ENCODE measurements at regions not wholly inside any gene's neighbourhood (a gene's known extent, or its start where the extent isn't known, plus 50 kb on each side); places are given as distances from the start of the nearest gene placed in this dataset.
"Not testable (repeated sequence)": the region's sequence is repeated elsewhere in the genome, so short reads cannot be mapped to it uniquely, and the experiment has no call there.

DNA sequence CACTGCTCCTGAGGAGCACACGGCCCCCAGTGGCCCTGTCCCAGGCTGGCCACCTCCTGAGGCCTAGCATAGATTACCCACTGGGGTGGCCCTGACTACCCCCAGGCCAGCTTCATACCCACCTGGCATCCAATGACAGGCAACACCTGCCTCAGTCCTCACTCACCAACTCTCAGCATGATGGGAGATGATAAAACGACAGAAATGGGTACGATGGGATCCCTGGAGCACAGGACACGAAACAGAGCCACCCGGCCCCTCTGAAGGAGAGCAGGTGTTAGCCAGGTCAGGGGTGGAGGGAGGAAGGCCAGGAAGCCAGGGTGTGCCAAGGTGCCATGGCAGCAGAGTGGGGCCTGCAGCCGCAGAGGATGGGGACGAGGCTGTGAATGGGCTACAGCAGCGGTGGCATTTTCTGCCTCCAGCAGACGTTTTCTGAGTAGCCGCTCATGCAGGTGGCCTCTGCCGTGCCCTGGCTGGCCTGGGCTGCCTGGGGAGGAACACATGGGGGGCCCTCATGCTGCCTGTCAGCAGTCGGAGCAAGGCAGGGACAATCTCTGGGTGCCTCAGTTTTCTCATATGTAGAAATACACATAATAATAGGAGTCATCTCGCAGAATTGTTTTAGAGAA lies 50.2 kb upstream of the FGF3 start:
- no peak for DNase-seq

DNA sequence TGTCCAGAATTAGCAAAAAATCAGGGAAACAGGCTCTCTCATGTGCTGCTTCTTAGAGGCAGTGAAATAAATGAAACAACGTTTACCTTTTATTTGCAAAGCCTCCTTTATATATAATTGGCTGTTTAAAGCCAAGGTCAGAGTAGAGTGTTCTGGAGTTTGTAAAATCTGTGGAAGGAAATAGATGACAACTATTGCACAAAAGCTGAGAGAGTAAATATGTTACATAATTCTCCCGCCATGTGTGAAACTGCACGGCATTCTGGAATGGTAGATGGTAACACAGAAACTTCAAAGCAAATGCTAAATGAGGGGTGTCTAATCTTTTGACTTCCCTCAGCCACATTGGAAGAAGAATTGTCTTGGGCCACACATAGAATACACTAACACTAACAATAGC lies 51.5 kb upstream of the FGF3 start:
- no peak for DNase-seq

DNA sequence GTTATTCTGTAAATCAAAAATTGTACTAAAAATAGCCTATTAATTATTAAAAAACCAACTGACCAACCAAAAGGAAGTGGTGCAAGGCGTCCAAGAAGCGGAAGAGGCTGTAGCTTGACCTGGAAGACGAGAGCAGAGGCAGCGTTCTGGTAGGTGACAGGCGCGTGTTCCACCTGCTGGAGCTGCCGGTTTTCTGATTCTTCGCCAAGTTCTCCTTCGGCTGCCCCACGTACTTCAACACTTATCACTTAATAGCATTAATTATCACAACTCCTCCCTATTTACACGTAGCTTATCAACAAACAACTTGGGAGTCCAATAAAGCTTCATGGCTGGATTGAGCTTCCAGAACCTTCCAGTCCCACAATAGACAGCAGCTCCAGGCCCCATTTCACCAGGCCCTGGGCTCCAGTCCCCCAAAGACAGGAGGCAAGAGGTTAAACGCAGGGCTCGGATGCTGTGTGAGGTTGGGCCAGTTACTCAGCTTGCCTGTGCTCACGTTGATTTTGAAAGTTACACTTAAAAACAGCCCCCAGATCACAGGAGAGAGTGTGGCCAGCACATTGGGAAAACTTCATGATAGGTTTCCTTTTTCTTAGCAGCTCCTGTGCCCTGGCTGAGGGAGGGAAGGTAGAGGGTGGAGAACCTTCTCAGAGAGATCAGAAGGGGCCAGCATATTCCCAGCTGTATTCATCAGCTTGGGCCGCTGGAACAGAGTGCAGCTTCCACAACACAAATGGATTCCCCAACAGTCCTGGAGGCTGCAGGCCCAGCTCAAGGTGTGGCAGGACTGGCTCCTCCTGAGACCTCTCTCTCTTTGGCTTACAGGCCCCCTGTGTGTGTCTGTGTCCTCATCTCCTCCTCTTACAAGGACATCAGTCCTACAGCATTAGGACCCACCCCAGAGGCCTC lies 54.2 kb upstream of the FGF3 start:
- no peak for DNase-seq

DNA sequence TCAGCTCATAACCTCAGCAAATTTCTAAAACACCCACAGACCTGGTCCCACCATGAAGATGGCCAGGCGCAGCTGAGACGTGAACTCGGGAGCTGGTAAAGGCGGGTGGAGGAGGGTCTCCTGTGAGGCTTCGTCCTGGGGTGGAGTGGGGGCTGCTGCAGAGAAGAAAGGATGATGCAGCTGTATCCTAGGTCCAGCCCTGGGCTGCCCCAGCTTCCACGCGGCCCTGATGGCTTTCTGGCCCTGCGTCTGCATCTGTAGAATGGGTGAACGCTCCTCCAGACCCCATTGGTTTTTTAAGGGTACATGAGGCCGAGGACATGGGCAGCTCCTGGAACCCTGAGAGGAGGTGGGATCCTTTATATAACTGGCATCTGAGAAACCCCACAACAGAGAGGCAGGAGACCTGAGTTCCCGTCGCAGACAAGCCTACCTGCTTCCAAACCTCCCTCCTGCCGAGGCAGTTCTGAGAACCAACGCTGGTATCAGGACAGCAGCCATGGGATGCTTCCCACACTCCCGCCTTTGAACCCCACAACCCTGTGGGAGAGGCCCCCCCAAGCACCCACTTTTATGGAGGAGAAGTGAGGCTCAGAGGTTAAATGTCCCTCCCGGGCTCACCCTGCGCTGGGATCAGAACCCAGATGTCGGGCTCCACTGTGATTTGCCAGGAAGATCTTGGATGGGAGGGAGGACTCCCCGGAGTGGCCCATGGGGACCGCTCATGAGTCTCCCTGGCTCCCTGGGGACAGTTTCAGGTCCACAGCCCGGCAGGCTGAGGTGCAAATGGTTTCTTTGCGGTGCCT lies 55.2 kb upstream of the FGF3 start:
- DNase-seq: no peak

- DNase-seq: no peak
Measured at GRCh38 chr11:69874984-69875624, 55.9 kb upstream of the FGF3 start.

GRCh38 chr11:69876013-69876412 lies 56.8 kb upstream of the FGF3 start:
- no peak for DNase-seq

GRCh38 chr11:69877235-69877634 lies 58.0 kb upstream of the FGF3 start:
- no peak for DNase-seq

GRCh38 chr11:69877704-69878103 lies 58.5 kb upstream of the FGF3 start:
- DNase-seq: not testable (repeated sequence)

DNA sequence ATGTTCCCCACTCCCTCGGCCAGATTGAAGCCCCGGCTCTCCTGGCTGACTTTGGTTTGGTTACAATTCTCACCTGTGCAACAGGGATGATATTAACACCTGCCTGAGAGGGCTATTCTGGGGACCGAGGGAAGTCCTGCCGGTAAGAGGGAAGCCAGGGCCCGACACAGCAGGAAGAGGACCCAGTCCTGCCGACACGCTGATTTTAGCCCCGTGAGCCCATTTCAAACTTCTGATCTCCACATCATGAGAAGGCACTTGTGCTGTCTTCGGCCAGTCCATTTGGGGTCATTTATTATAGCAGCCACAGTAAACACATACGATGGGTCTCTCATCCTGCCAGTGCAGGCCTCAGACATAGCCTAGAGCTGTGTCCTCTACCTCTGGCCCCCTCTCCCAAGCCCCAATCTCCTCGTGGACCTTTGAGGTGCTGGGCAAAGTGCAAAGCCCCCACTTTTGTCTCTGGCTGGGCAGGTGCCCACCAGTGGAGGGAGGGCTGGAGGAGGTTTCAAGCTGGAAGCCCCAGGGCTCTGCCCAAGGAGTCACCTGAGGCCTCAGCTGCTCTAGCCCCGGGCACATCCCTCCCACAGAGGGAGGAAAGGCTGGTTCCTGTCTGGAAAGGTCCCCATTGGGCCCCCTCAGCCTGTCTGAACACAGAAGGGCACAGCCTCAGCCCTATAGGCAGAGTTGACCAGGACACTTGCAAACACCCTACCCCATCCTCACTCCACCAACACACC lies 59.1 kb upstream of the FGF3 start:
- DNase-seq: no peak

DNA sequence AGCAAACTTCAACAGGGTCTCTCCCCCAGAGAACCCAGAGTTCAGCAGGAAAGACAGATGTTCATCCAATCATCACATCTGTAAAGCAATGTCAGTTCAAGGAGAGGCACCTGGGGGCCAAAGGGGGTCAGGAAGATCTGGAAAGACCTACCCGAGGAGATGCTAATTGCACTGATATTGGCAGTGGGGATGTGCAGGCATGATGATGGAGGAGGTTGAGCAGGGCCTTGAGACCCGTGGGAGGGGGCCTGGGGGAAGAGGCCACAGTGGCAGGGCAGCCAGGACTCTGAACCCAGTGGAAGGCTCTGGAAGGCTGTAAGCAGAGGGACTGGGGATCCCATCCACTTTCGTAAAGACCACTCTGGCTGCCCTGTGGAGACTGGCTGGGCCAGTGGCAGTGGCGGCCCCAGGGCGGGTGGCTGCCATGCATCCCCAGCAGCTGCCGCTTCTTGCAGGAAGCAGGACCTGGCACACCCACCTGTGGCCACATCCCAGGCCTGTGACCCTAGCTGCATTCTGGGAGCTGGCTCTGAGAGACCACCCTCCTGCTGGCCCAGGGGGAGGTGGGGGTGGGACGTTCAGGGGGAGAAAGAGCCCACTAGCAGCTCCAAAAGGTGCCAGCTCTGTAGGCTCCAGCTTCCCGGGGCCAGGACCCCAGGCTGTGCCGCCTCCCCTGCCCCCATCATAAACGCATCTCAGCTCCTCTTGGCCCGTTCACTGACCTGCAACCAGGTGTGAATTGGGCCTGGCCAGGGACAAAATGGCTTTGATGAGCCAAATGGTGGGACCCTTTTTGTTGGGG lies 59.9 kb upstream of the FGF3 start:
- DNase-seq: no peak

GRCh38 chr11:69879729-69880005 lies 60.5 kb upstream of the FGF3 start:
- DNase-seq: no peak

GRCh38 chr11:69880041-69880825 lies 61.0 kb upstream of the FGF3 start:
- no peak for DNase-seq

DNA sequence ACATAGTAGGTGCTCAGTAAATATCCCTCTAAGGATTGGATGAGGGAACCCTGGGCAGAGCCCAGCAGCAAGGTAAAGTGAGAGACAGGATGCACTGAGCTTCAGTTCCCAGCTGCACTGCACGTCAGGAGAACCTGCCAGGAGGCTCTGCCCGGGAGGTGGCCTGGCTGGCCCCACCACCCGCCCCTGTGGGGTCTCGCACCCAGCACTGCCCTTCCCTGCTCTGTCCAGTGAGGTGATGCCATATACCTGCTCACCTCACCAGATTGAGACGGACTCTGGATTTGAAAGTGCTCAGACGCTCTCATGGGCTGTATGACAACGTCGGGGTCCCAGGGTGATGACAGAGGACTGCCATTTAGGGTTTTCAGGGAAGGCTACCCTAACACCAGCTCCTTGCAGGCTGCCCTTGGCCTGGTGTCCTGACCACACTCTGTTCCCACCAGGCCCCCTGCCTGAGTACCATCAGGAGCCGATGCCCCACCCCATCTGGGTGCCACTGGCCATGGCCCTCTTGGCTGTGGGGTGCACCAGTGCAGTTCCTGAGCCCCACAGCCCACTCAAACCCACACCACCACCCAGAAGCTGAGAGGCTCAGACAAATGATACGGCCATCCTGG lies 61.7 kb upstream of the FGF3 start:
- no peak for DNase-seq

GRCh38 chr11:69881467-69882269 lies 62.5 kb upstream of the FGF3 start:
- no peak for DNase-seq

- no peak for DNase-seq
Measured at GRCh38 chr11:69882270-69882608, 63.0 kb upstream of the FGF3 start.

DNA sequence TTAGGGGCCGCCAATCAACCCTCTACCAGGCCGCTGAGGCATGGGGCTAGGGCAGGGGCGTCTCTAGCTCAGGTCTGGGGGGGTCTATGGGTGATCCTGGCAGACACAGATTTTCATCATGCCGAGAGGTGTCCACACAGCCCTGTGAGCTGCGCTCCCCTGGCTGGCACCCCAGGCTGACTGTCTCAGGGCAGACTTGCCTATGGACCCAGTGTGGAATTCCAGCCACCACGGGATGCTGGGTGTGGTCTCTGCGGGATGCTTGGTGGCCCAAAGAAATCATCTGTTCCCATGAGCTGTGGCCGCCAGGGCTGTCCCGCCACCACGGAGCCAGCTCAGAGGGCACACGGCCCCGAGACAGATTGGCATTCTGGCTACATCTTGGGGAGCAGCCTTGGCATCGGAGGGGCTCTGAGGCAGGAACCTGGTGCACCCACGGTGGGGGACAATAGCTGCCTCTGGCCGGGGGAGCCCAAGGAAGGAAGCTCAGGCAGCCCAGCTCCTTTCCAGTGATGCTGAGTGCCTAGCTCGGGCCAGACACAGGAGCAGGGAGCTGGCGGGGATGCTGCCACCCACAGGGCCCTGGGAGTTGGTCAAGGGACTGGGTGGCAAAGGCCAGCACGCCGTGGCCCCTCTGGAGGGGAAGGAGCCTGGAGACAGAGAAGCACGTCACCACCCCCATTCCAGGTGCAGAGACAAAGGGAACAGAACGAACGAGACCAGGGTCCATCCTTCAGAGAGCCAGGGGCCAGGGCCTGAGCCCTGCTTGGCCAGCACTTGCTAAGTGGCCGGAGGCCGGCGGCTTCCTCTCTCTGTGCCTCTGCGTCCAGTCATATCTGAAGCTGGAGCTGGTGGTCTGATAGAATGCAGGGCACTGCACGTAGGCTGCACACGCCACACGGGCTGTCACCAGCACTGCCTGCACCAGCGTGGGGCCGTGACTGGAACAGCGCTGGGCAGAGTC lies 64.4 kb upstream of the FGF3 start:
- DNase-seq: no peak

DNA sequence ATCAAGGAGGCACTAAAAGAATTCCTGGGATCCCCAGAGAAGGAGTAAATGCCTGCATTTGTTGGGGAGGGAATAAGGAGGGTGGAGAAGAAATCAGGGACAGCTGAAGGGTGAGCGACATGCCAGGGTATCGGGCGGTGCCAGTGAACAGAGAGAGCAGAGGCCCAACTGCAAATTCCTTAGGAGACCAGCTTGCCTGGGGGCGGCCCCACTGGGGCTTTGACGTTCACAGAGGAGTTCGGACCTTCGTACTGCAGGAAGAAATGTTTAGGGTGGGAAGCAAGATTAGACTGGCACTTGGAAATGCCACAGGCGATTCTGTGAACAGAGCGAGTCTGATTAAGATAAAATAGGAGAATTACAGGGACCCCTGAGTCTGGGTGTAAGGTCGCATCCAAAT lies 65.1 kb upstream of the FGF3 start:
- DNase-seq: no peak

All from muscle of arm (tissue), 1 donor.